ENCODE measurements at regions not wholly inside any gene's neighbourhood (a gene's known extent, or its start where the extent isn't known, plus 50 kb on each side); places are given as distances from the start of the nearest gene placed in this dataset.

DNA sequence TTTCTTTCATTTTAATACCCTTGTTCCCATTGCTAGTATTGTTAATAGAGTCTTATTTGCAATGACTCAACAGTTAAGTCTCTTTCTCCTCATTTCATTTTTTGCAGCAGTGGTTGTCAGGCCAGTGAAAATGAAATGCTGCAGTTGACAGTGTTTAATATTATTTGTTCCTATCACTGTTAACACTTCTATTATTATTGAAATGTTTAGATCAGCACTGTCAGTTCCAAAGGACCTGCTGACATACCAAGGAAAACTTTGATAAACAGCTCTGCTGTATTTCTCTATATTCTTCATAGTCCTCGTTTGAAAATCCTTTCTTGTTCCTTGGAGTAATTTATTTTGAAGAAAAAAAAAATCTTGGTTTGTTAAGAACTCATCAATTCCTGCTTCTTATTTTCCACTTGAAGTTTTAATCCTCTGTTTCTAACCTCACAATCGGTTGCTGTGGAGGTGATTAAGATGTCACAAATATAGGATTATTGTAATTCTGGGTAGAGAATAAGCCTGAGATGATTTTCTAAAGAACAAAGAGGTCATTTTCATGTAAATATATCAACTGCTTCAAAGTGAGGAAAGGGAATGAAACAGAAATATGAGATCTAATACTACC, 1065.9 kb upstream of the CITED2 start:
- no peak for TF ChIP-seq CTCF (IDR thresholded peaks at IDR 0.05; ENCODE audit: borderline replicate concordance, control extremely low read depth, extremely low read depth, insufficient read depth, missing control alignments)
- in situ Hi-C loops (cut with MboI; ENCODE audit: low sequenced_read_pairs, unreplicated experiment): no loop called here
- no peak for DNase-seq (ENCODE audit: low spot score)

GRCh38 chr6:140438346-140438735, 1063.9 kb upstream of the CITED2 start:
- no peak for DNase-seq (ENCODE audit: low spot score)
- in situ Hi-C loops (cut with MboI; ENCODE audit: low sequenced_read_pairs, unreplicated experiment): no loop called here
- no peak for TF ChIP-seq CTCF (IDR thresholded peaks at IDR 0.05; ENCODE audit: borderline replicate concordance, control extremely low read depth, extremely low read depth, insufficient read depth, missing control alignments)

DNA sequence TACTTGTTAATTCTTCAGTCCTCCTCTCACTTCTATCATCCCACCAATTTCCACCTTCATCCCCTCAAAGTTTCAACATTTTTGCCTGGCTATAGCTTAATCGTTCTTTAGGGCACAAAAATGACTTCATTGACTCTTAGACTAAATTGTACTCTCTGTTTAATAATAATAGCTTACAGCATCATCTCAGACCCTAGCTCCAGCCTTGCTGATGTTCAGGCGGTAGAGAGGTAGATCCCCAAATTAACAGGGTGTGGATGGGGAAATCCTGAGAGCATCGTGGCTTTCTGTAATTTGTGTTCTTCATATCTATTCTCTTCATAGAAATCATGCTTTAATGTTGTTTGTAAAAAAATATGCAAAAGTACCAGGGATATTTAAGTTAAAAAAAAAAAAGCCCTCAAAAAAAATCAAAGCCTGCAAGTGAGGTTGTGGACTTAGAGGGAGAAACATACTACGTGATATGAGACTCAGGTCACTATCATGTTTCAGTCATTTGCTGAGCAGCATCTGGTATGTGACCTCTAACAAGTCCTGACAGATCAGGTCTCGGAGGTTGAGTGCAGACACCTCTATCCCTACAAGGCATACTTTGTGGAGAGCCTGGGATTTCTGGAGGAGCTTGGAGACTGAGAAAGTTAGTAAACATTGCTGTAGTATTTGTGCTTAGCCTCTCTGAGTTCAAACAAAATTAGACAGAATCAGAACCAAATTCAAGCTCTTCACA, 1063.3 kb upstream of the CITED2 start:
- no peak for TF ChIP-seq CTCF (IDR thresholded peaks at IDR 0.05; ENCODE audit: borderline replicate concordance, control extremely low read depth, extremely low read depth, insufficient read depth, missing control alignments)
- in situ Hi-C loops (cut with MboI; ENCODE audit: low sequenced_read_pairs, unreplicated experiment): no loop called here
- no peak for DNase-seq (ENCODE audit: low spot score)

DNA sequence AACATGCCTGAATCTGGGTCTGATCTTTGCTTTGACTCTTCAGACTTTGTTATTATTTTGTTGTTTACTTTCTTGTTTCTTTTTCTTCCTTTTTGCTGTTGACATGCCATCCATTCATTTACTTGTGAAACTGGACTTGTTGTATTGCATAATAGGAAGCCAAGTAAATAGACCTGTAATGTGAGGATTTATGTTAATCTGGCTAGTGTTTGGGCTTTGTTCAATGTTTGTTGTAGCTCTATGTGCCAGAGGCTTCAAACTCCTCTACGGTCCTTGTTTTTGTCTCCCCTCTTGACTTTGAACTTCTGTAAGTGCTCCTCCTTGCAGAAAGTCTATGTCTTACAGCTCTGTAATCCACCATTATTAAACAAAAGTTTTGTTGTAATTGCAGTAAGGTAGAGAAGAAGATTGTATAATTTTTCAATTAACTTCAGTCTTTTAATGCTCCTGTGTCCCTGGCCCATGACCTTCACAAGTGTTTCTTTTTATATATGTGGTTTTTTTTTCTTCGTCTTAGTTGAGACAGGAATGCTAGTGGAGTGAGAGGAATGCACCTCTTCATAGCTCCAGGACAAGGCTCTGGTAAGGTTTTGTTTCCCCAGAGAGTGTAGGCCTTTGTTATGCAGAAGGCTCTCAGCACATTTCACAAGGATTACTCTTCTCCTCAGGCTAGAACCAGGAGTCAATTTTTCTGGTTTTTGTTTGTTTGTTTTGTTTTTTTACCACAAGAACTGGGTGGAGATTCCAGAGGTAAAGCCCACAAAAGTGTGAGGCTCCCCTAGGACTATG, 1061.8 kb upstream of the CITED2 start:
- in situ Hi-C loops (cut with MboI; ENCODE audit: low sequenced_read_pairs, unreplicated experiment): no loop called here
- no peak for TF ChIP-seq CTCF (IDR thresholded peaks at IDR 0.05; ENCODE audit: borderline replicate concordance, control extremely low read depth, extremely low read depth, insufficient read depth, missing control alignments)
- no peak for DNase-seq (ENCODE audit: low spot score)

GRCh38 chr6:140434761-140435160, 1060.3 kb upstream of the CITED2 start:
- in situ Hi-C loops (cut with MboI; ENCODE audit: low sequenced_read_pairs, unreplicated experiment): no loop called here
- DNase-seq (ENCODE audit: low spot score): no peak

More at GRCh38 chr6:140434761-140435160, 1060.3 kb upstream of the CITED2 start:
- no peak for TF ChIP-seq CTCF (IDR thresholded peaks at IDR 0.05; ENCODE audit: borderline replicate concordance, control extremely low read depth, extremely low read depth, insufficient read depth, missing control alignments)
